CD14-positive monocyte (primary cell): ENCODE measurements at regions not wholly inside any gene's neighbourhood (a gene's known extent, or its start where the extent isn't known, plus 50 kb on each side); places are given as distances from the start of the nearest gene placed in this dataset.

Experiments used
- DNase-seq, 3 donors: peaks; one replicate each; pipeline ENCODE4 v3.0.0-alpha.2; 2011 to 2022
- H2AFZ ChIP-seq: 2 replicates; pipeline ENCODE4 v1.6.0; 2012; ENCODE audit warnings: mild to moderate bottlenecking, low read depth, low read length, inconsistent platforms; ENCODE audit not compliant: insufficient read depth, poor library complexity, severe bottlenecking
- H3K27ac ChIP-seq, 2 donors: 1 replicate in 1 of 2; 2 replicates in 1 of 2; pipeline ENCODE4 v1.5.1; 2012 to 2013; ENCODE audit warnings: low read length in 2 of 2, control low read depth in 1 of 2, inconsistent platforms in 1 of 2, low read depth in 1 of 2, mild to moderate bottlenecking in 1 of 2
- H3K27me3 ChIP-seq, 2 donors: one replicate each; pipeline versions ENCODE4 v1.6.0 to v1.6.1; 2011 to 2013; ENCODE audit warnings: low read length in 2 of 2; ENCODE audit not compliant: control insufficient read depth in 2 of 2, insufficient read depth in 2 of 2
- H3K36me3 ChIP-seq, 2 donors: replicated peaks in 1 of 2; 1 replicate in 1 of 2; 2 replicates in 1 of 2; pipeline versions ENCODE4 v1.5.1 to v1.6.1; 2012 to 2013; ENCODE audit warnings: low read length in 2 of 2, control low read depth in 1 of 2, inconsistent platforms in 1 of 2, mild to moderate bottlenecking in 1 of 2; ENCODE audit not compliant: insufficient read depth in 2 of 2, control insufficient read depth in 1 of 2
- H3K4me1 ChIP-seq, 2 donors: 1 replicate in 1 of 2; 2 replicates in 1 of 2; pipeline versions ENCODE4 v1.5.1 to v1.6.1; 2012 to 2013; ENCODE audit warnings: low read length in 2 of 2, control low read depth in 1 of 2, inconsistent platforms in 1 of 2, mild to moderate bottlenecking in 1 of 2, moderate library complexity in 1 of 2; ENCODE audit not compliant: insufficient read depth in 2 of 2, control insufficient read depth in 1 of 2
- H3K4me2 ChIP-seq: replicated peaks from 2 replicates; pipeline ENCODE3; 2012; ENCODE audit warnings: low read length, moderate library complexity, mild to moderate bottlenecking; ENCODE audit not compliant: poor library complexity, severe bottlenecking; ENCODE audit errors: extremely low read depth
- H3K4me3 ChIP-seq, 3 experiments: fragments of 200-600 bp in 1 of 3; sonication (generic) in 1 of 3; replicated peaks in 1 of 3; 1 replicate in 2 of 3; 2 replicates in 1 of 3; pipeline ENCODE4 v1.5.1; 2011 to 2013; ENCODE audit warnings: low read length in 3 of 3, mild to moderate bottlenecking in 3 of 3, control low read depth in 2 of 3, low read depth in 2 of 3, inconsistent platforms in 1 of 3, moderate library complexity in 1 of 3
- H3K79me2 ChIP-seq: 2 replicates; pipeline ENCODE4 v1.6.0; 2012; ENCODE audit warnings: mild to moderate bottlenecking, control low read depth, inconsistent platforms, low read length, moderate library complexity; ENCODE audit not compliant: insufficient read depth
- H3K9ac ChIP-seq: 2 replicates; pipeline ENCODE4 v1.6.0; 2017; ENCODE audit warnings: low read length, mild to moderate bottlenecking; ENCODE audit not compliant: insufficient read depth, poor library complexity, severe bottlenecking
- H3K9me3 ChIP-seq, 2 donors: replicated peaks in 1 of 2; 1 replicate in 1 of 2; 2 replicates in 1 of 2; pipeline versions ENCODE4 v1.5.1 to v1.6.1; 2012 to 2013; ENCODE audit warnings: low read length in 2 of 2, control low read depth in 1 of 2; ENCODE audit not compliant: control insufficient read depth in 1 of 2, insufficient read depth in 1 of 2
- H4K20me1 ChIP-seq: 2 replicates; pipeline ENCODE4 v1.6.0; 2012; ENCODE audit warnings: mild to moderate bottlenecking, low read length, control low read depth, moderate library complexity; ENCODE audit not compliant: insufficient read depth
- H3K27ac Mint-ChIP-seq, 7 donors: one replicate each; pipeline ENCODE4 v1.8.0; 2020; ENCODE audit warnings: mild to moderate bottlenecking in 7 of 7, mixed read lengths in 7 of 7, moderate library complexity in 6 of 7, inconsistent platforms in 2 of 7
- H3K27me3 Mint-ChIP-seq, 3 donors: one replicate each; pipeline ENCODE4 v1.8.0; 2021 to 2022; ENCODE audit warnings: low read depth in 3 of 3, mild to moderate bottlenecking in 3 of 3, mixed read lengths in 3 of 3, moderate library complexity in 3 of 3, inconsistent platforms in 1 of 3
- H3K36me3 Mint-ChIP-seq, 2 donors: one replicate each; pipeline ENCODE4 v1.8.0; 2020; ENCODE audit warnings: mixed read lengths in 2 of 2, inconsistent platforms in 1 of 2, mild to moderate bottlenecking in 1 of 2
- H3K4me1 Mint-ChIP-seq: one replicate; pipeline ENCODE4 v1.8.0; 2020; ENCODE audit warnings: mild to moderate bottlenecking, mixed read lengths
- H3K4me3 Mint-ChIP-seq, 2 donors: one replicate each; pipeline ENCODE4 v1.8.0; 2020; ENCODE audit warnings: mild to moderate bottlenecking in 2 of 2, mixed read lengths in 2 of 2, moderate library complexity in 1 of 2
- H3K9me3 Mint-ChIP-seq, 7 donors: one replicate each; pipeline ENCODE4 v1.8.0; 2020 to 2022; ENCODE audit warnings: mixed read lengths in 7 of 7, mild to moderate bottlenecking in 6 of 7, moderate library complexity in 6 of 7, inconsistent platforms in 2 of 7
- CTCF ChIP-seq: fragments of 200-600 bp; IDR thresholded peaks from one replicate; pipeline ENCODE4 v1.8.0; 2022; ENCODE audit warnings: antibody characterized with exemption, mild to moderate bottlenecking
- WGBS: methylation state at CpG from one replicate; pipeline ENCODE4 v1.1.5; 2013; ENCODE audit warnings: missing lambda C conversion rate; ENCODE audit not compliant: insufficient coverage; 5-methylcytosine and 5-hydroxymethylcytosine counted together
- intact Hi-C, 2 donors: fragments of 100-400 bp; cut with micrococcal nuclease; formaldehyde crosslinking; loops; one replicate each; pipeline versions ENCODE4 v1.15.0 to v1.15.1; 2023

- Mint-ChIP-seq H3K4me1 (no peaks in the 10 kb centered on the region), H3K36me3 (no peaks in the 10 kb centered on the region), H3K9me3 (peaks cover 3 to 14% (median 4%) of the 10 kb centered on the region in 7 donors), H3K27ac (no peak overlapping the region), H3K27me3 (no peaks in the 10 kb centered on the region), H3K4me3 (no peak overlapping the region)
- H3K9ac ChIP-seq: no peak overlapping the region
- H3K9me3 ChIP-seq: peaks cover 0 to 4% of the 10 kb centered on the region in 2 donors
- no peaks in the 10 kb centered on the region for H3K27me3 ChIP-seq
- DNase-seq: no peak
- 100% methylated on average over 1 of the region's 2 CpGs for WGBS
- H3K4me1 ChIP-seq: no peaks in the 10 kb centered on the region
- H2AFZ ChIP-seq: no peak overlapping the region
- no peak overlapping the region for H3K4me3 ChIP-seq
- TF ChIP-seq CTCF: no peak
- H3K79me2 ChIP-seq: no peaks in the 10 kb centered on the region
- no peak overlapping the region for H3K27ac ChIP-seq
- H3K4me2 ChIP-seq: no peak overlapping the region
- intact Hi-C loops: no loop called here
- no peaks in the 10 kb centered on the region for H3K36me3 ChIP-seq
- no peaks in the 10 kb centered on the region for H4K20me1 ChIP-seq
These were observed 147.1 kb upstream of the CNTN6 start for GRCh38 chr3:945738-946137.

- H3K36me3 Mint-ChIP-seq: no peaks in the 10 kb centered on the region
- Histone ChIP-seq H2AFZ (no peak overlapping the region), H4K20me1 (no peaks in the 10 kb centered on the region), H3K9ac (no peak overlapping the region), H3K79me2 (no peaks in the 10 kb centered on the region), H3K4me1 (no peaks in the 10 kb centered on the region), H3K4me2 (no peak overlapping the region), H3K36me3 (no peaks in the 10 kb centered on the region), H3K9me3 (peaks cover 7 to 10% of the 10 kb centered on the region in 2 donors), H3K27me3 (no peaks in the 10 kb centered on the region), H3K27ac (no peak overlapping the region), H3K4me3 (no peak overlapping the region)
- no peaks in the 10 kb centered on the region for H3K4me1 Mint-ChIP-seq
- no peak for TF ChIP-seq CTCF
- peaks cover 0 to 24% (median 4%) of the 10 kb centered on the region in 7 donors for H3K9me3 Mint-ChIP-seq
- DNase-seq: no peak
- 83% methylated on average over 1 of the region's 1 CpG for WGBS
- H3K27ac Mint-ChIP-seq: no peak overlapping the region
- H3K4me3 Mint-ChIP-seq: no peak overlapping the region
- no peaks in the 10 kb centered on the region for H3K27me3 Mint-ChIP-seq
- intact Hi-C loops: no loop called here
These were observed 139.9 kb upstream of the CNTN6 start for GRCh38 chr3:952906-953305.
